A673 (cell line): ENCODE measurements at regions not wholly inside any gene's neighbourhood (a gene's known extent, or its start where the extent isn't known, plus 50 kb on each side); places are given as distances from the start of the nearest gene placed in this dataset.

Source experiments
- EZH2 ChIP-seq: fragments of 200-600 bp; sonication (generic); IDR thresholded peaks from 2 replicates; pipeline ENCODE4 v1.6.1; 2017; ENCODE audit warnings: borderline replicate concordance, low read depth, mild to moderate bottlenecking, mixed read lengths, antibody characterized with exemption, low read length; ENCODE audit not compliant: poor library complexity, severe bottlenecking
- TF ChIP-seq, protein P1 (sequence below): fragments of 300-800, 200-600 bp; sonication (generic); conservative IDR thresholded peaks from 2 replicates; pipeline ENCODE4 v1.5.1; 2017; ENCODE audit warnings: low read depth, mild to moderate bottlenecking, antibody characterized with exemption, low read length, moderate library complexity, mixed read lengths

- TF ChIP-seq, protein P1, sequence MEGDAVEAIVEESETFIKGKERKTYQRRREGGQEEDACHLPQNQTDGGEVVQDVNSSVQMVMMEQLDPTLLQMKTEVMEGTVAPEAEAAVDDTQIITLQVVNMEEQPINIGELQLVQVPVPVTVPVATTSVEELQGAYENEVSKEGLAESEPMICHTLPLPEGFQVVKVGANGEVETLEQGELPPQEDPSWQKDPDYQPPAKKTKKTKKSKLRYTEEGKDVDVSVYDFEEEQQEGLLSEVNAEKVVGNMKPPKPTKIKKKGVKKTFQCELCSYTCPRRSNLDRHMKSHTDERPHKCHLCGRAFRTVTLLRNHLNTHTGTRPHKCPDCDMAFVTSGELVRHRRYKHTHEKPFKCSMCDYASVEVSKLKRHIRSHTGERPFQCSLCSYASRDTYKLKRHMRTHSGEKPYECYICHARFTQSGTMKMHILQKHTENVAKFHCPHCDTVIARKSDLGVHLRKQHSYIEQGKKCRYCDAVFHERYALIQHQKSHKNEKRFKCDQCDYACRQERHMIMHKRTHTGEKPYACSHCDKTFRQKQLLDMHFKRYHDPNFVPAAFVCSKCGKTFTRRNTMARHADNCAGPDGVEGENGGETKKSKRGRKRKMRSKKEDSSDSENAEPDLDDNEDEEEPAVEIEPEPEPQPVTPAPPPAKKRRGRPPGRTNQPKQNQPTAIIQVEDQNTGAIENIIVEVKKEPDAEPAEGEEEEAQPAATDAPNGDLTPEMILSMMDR: no peak
- TF ChIP-seq EZH2: no peak
Measured at GRCh38 chr13:19090495-19090894, 91.1 kb downstream of the TUBA3C start.
